Activated CD8-positive, alpha-beta memory T cell treated with anti-CD3 and anti-CD28 coated beads for 48 hours (primary cell): ENCODE measurements at regions not wholly inside any gene's neighbourhood (a gene's known extent, or its start where the extent isn't known, plus 50 kb on each side); places are given as distances from the start of the nearest gene placed in this dataset.
"Not testable (repeated sequence)": the region's sequence is repeated elsewhere in the genome, so short reads cannot be mapped to it uniquely, and the experiment has no call there.

Experiments
- DNase-seq, 3 experiments: peaks; one replicate each; pipeline ENCODE4 v3.0.0-alpha.2; 2020; ENCODE audit warnings: low read depth in 2 of 3, low spot score in 2 of 3

- no peak for DNase-seq
Observed at GRCh38 chr20:52098186-52098585, 93.4 kb downstream of the ZFP64 start.

- DNase-seq = no peak
Observed at GRCh38 chr20:52096117-52096516, 95.5 kb downstream of the ZFP64 start.

DNA sequence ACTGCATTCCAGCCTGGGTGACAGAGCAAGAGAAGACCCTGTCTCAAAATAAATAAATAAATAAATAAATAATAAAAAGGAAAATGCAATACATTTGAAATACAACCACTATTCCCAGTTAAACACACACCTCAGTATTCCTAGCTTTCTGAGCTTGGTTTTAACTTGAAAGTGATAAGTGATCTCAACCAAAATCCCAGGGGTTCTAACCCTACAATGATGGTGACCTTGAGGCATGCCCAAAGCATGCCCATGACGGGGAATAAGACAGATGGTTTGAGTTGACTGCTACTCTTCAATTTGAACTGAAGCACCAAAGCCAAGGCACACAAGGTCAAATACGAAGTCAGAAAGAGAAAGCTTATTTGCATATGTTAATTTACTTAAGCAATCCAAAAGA is 96.9 kb downstream of the ZFP64 start:
- no peak for DNase-seq

DNA sequence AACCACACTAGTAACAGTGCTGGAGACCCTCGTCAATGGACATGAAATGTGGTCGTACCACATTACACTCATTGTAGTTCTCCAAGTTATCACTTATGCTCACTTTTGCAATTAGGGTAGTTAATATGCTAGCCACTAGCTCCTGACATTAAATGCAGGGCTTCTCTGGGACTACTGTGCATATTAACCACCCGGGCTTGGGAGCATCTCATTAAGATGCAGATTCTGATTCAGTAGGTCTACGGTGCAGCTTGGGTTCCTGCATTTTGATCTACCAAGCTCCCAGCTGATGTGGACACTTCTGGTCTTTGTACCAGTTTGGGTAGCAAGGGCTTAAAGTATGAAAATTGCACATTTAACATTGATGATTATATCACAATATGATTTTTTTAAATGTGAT is 98.0 kb downstream of the ZFP64 start:
- no peak for DNase-seq

- no peak for DNase-seq
Observed at GRCh38 chr20:52090035-52090434, 101.5 kb downstream of the ZFP64 start.

GRCh38 chr20:52087471-52087870 is 104.1 kb downstream of the ZFP64 start:
- DNase-seq = no peak

DNA sequence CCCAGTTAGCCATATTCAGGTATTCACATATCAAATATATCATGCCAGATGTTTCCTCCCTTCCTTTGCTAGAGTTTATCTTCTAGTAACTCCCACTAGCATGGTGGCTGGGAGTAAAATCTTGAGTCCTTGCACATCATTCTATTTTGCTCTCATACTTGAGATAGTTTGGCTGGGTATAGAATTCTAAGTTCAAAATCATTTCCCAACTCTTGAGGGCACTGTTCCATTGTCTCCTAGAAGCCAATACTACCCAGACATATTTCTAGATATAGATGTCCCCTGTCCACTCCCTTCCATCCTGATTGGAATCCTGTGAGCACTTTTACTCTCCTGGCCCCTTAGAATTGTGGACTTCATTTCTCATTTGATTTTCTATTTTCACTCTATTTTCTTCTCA is 104.7 kb downstream of the ZFP64 start:
- no peak for DNase-seq

DNA sequence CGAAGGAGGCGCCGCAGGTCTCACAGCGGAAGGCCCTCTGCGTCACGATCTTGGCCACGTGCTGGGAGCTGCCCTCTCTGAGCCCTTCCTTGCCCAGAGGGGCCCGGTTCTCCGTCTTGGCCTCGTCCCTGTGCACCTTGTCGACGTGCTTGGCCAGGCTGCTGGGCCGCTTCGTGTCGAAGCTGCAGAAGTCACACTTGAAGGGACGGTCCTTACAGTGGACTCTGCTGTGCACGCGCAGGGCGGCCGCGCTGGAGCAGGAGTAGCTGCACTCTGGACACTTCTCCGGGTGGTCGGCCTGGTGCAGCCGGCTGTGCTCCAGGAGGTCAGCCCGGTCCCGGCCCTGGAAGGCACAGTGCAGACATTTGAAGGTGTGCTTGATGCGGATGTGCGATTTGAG is 106.9 kb downstream of the ZFP64 start:
- DNase-seq = no peak

- DNase-seq = peak in 1 of 3 experiments; percentile 4
Observed at GRCh38 chr20:52083627-52084232, 107.8 kb downstream of the ZFP64 start.

GRCh38 chr20:52082612-52083011 is 109.0 kb downstream of the ZFP64 start:
- no peak for DNase-seq

DNA sequence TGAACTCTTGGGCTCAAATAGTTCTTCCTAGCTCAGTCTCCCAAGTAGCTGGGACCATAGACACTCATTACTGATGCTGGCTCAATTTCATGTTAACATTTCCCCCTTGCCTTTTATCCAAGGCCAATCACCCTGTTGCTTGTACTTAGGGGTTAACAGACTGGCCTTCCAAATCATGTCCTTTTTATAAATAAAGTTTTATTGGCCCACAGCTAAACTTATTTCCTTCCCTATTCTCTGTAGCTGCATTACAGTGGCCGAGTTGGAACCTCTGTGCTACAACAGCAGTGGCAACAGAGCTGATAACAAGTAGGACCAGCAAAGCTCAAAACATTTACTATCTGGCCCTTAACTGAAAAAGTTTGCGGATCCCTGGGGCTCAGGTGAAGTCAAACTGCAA is 109.8 kb downstream of the ZFP64 start:
- DNase-seq = no peak

GRCh38 chr20:52081066-52081465 is 110.5 kb downstream of the ZFP64 start:
- DNase-seq = no peak

DNA sequence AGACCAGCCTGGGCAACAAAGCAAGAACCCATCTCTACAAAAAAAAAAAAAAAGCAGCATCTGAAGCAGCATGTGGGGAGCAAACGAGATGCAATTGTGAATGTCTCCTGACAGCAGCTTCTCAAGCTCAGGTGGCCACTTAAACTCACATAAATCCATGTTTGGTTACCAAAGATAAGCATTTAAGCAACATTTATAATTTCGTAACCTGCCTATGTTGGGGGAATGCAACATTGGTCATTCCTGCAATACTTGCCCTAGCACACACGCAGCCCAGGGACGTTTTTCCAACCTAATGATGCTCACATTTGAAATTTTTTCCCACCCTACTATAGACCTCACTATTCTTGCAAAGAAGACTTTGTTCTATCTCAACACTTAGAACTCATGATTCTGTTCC is 113.3 kb downstream of the ZFP64 start:
- no peak for DNase-seq

DNA sequence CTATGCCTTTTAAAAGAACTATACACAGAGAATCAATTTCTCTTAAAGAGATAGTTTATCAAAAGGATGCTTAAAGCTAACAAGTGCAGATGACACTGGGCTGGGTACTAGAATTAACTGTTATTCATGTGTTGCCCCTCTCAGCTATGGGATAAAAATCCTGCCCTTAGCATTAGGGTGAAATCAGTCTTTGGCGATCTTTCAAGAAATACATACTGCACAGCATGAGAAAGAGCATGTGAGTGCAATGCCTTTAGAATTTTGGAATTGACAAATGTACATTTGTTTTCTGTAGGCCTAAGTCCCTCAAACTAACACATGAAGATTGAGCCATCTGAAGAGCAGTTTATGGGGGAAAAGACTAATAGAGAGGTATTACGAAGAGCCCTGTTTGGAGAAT is 115.4 kb downstream of the ZFP64 start:
- no peak for DNase-seq

DNA sequence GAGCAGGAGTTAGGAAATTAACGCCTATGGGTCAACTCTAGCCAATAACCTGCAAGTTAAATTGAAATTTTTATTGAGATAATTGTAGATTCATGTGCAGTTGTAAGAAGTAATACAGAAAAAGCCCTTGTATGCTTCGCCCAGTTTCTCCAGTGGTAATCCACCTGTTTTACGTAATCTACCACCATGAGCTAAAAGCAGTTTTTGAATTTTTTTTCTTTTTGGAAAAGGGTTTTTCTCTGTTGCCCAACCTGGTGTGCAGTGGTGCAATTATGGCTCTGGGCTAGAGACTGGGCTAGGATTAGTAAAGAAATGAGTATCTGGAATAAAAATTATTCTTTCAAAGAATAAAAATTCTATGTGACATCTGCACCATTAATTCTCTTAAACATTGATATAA is 116.2 kb downstream of the ZFP64 start:
- DNase-seq = no peak

DNA sequence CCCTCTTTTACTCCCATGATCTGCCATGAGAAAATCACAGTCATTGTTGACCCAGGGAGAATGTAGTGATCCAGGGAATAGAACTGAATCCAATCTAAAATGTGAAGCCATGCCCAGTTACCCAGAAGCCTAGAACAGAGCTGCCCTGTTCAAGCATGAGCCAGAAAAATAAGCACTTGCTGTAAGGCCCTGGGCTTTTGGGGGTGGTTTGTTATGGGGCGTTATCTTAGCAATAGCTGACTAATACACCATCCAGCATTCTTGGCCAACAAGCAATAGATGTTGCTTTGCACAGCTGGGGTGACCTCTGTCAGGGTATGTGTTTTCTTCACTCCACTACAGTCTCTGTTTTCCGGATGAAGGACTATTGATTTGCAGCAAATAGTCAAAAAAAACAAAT is 120.4 kb downstream of the ZFP64 start:
- DNase-seq = no peak

- DNase-seq = no peak
Observed at GRCh38 chr20:52064931-52065330, 126.6 kb downstream of the ZFP64 start.

- DNase-seq = no peak
Observed at GRCh38 chr20:52062452-52063209, 128.9 kb downstream of the ZFP64 start.

DNA sequence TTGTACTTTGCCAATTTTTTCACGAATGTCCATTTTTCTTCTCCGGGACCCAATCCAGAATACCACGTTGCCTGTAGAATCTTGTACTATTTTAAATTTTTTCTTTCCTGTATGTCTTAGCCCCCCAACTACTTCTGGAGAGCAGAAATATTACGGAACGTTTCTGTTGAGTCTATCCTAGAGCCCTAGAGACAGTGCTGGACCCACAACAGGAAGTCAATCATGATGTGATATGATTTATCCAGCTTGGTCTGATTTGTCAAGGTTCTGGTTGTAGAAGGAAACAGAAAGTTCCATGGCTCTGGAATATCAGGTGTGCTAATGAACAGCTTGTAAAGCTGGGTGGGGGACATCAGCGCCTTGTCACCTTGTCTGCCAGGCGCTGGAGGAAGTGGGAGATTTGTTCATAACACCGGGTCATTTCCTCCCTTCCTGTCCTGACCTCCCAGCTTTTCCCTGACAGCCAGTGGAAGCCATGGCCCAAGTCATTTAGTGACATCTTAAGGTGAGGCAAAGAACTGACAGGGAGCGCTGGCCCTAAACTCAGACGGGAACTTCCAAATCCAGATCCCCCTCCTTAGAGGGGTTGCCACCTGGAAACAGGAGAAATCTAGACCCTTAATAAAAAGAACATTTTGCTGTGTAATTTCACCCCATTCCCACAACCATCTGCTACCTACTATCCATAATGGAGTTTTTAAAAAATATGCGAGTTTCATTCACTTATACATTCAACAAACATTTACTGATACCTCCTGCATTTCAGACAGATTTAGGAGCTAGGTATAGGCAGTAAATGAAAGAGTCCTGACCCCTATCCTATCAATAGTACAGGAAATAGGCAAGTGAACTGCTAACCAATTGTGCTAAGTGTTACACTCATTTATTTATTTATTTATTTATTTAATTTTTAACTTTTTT is 130.5 kb downstream of the ZFP64 start:
- DNase-seq = no peak

GRCh38 chr20:52057133-52057532 is 134.4 kb downstream of the ZFP64 start:
- not testable (repeated sequence) for DNase-seq

- no peak for DNase-seq
Observed at GRCh38 chr20:52056203-52057062, 135.1 kb downstream of the ZFP64 start.
